GM19455 (cell line): ENCODE measurements at regions not wholly inside any gene's neighbourhood (a gene's known extent, or its start where the extent isn't known, plus 50 kb on each side); places are given as distances from the start of the nearest gene placed in this dataset.

Experiments
- ATAC-seq: cut with Tn5 transposase; IDR thresholded peaks from one replicate; pipeline ENCODE4 v1.9.1; 2021; ENCODE audit not compliant: unreplicated experiment

GRCh38 chr5:74105126-74105780 lies 479.3 kb downstream of the ARHGEF28 start:
- no peak for ATAC-seq

- ATAC-seq = no peak
Observed at GRCh38 chr5:74103131-74104023, 477.4 kb downstream of the ARHGEF28 start.

- ATAC-seq = no peak
Observed at GRCh38 chr5:74100268-74100665, 474.3 kb downstream of the ARHGEF28 start.

GRCh38 chr5:74099538-74100267 lies 473.7 kb downstream of the ARHGEF28 start:
- ATAC-seq = no peak

- no peak for ATAC-seq
Observed at GRCh38 chr5:74098941-74099340, 472.9 kb downstream of the ARHGEF28 start.

- no peak for ATAC-seq
Observed at GRCh38 chr5:74098456-74098855, 472.5 kb downstream of the ARHGEF28 start.

- no peak for ATAC-seq
Observed at GRCh38 chr5:74096325-74096724, 470.3 kb downstream of the ARHGEF28 start.

GRCh38 chr5:74095871-74096270 lies 469.9 kb downstream of the ARHGEF28 start:
- no peak for ATAC-seq

- ATAC-seq = no peak
Observed at GRCh38 chr5:74094782-74095108, 468.7 kb downstream of the ARHGEF28 start.

GRCh38 chr5:74094096-74094781 lies 468.2 kb downstream of the ARHGEF28 start:
- ATAC-seq = no peak

- no peak for ATAC-seq
Observed at GRCh38 chr5:74093561-74093960, 467.6 kb downstream of the ARHGEF28 start.

- ATAC-seq = no peak
Observed at GRCh38 chr5:74092766-74093165, 466.8 kb downstream of the ARHGEF28 start.

GRCh38 chr5:74085782-74086181 lies 459.8 kb downstream of the ARHGEF28 start:
- no peak for ATAC-seq

- ATAC-seq = no peak
Observed at GRCh38 chr5:74085186-74085585, 459.2 kb downstream of the ARHGEF28 start.

- no peak for ATAC-seq
Observed at GRCh38 chr5:74083096-74083791, 457.2 kb downstream of the ARHGEF28 start.

GRCh38 chr5:74082512-74083055 lies 456.6 kb downstream of the ARHGEF28 start:
- ATAC-seq = no peak

GRCh38 chr5:74081126-74081525 lies 455.1 kb downstream of the ARHGEF28 start:
- ATAC-seq = no peak

GRCh38 chr5:74079971-74080556 lies 454.1 kb downstream of the ARHGEF28 start:
- ATAC-seq = no peak

GRCh38 chr5:74075501-74076484 lies 449.8 kb downstream of the ARHGEF28 start:
- ATAC-seq = no peak
